Ectodermal cell (in vitro differentiated cells): ENCODE measurements at regions not wholly inside any gene's neighbourhood (a gene's known extent, or its start where the extent isn't known, plus 50 kb on each side); places are given as distances from the start of the nearest gene placed in this dataset.

Source experiments
- H3K27ac ChIP-seq: 2 replicates; pipeline ENCODE4 v1.7.0; 2013; ENCODE audit warnings: mild to moderate bottlenecking, low read depth, low read length; ENCODE audit not compliant: insufficient read depth, poor library complexity, severe bottlenecking
- H3K27me3 ChIP-seq: 2 replicates; pipeline ENCODE4 v1.7.0; 2013; ENCODE audit warnings: mild to moderate bottlenecking, low read length; ENCODE audit not compliant: insufficient read depth, control insufficient read depth, poor library complexity, severe bottlenecking
- H3K36me3 ChIP-seq: one replicate; pipeline ENCODE4 v1.7.0; 2013; ENCODE audit warnings: low read length; ENCODE audit not compliant: control insufficient read depth, insufficient read depth
- H3K4me1 ChIP-seq: one replicate; pipeline ENCODE4 v1.7.0; 2013; ENCODE audit warnings: low read length; ENCODE audit not compliant: control insufficient read depth, insufficient read depth
- H3K4me3 ChIP-seq: 2 replicates; pipeline ENCODE4 v1.7.0; 2013; ENCODE audit warnings: low read depth, low read length, control low read depth; ENCODE audit not compliant: insufficient read depth
- H3K9me3 ChIP-seq: 2 replicates; pipeline ENCODE4 v1.7.0; 2013; ENCODE audit warnings: mild to moderate bottlenecking, low read length, moderate library complexity; ENCODE audit not compliant: control insufficient read depth
- WGBS, 2 experiments: methylation state at CpG; one replicate each; pipeline ENCODE4 v1.1.7; 2013; ENCODE audit warnings: missing lambda C conversion rate in 2 of 2; 5-methylcytosine and 5-hydroxymethylcytosine counted together

- Histone ChIP-seq H3K4me3 (no peak overlapping the region), H3K9me3 (peaks cover 2% of the 10 kb centered on the region), H3K27ac (no peak overlapping the region), H3K27me3 (no peaks in the 10 kb centered on the region), H3K4me1 (no peaks in the 10 kb centered on the region), H3K36me3 (no peaks in the 10 kb centered on the region)
- 90 to 91% methylated on average over 2 of the region's 2 CpGs for WGBS, 2 experiments
These were observed 290.1 kb downstream of the SRBD1 start for GRCh38 chr2:45320956-45321355.

- Histone ChIP-seq H3K9me3 (peaks cover 2% of the 10 kb centered on the region), H3K4me3 (no peak overlapping the region), H3K36me3 (no peaks in the 10 kb centered on the region), H3K4me1 (no peaks in the 10 kb centered on the region), H3K27me3 (no peaks in the 10 kb centered on the region), H3K27ac (no peak overlapping the region)
- WGBS, 2 experiments = 84 to 86% methylated on average over 7 of the region's 7 CpGs
These were observed 291.2 kb downstream of the SRBD1 start for GRCh38 chr2:45319683-45320455.

GRCh38 chr2:45318686-45319085 is 292.4 kb downstream of the SRBD1 start:
- 64 to 68% methylated on average over 3 to 4 of the region's 4 CpGs for WGBS, 2 experiments
- Histone ChIP-seq H3K4me3 (no peak overlapping the region), H3K36me3 (no peaks in the 10 kb centered on the region)

GRCh38 chr2:45316576-45317338 is 294.3 kb downstream of the SRBD1 start:
- Histone ChIP-seq H3K9me3 (no peaks in the 10 kb centered on the region), H3K4me3 (no peak overlapping the region), H3K27me3 (no peaks in the 10 kb centered on the region), H3K27ac (no peak overlapping the region), H3K36me3 (no peaks in the 10 kb centered on the region), H3K4me1 (no peaks in the 10 kb centered on the region)
- WGBS, 2 experiments = 94 to 96% methylated on average over 10 of the region's 10 CpGs

More at GRCh38 chr2:45318686-45319085, 292.4 kb downstream of the SRBD1 start:
- Histone ChIP-seq H3K9me3 (no peaks in the 10 kb centered on the region), H3K4me1 (no peaks in the 10 kb centered on the region), H3K27me3 (no peaks in the 10 kb centered on the region), H3K27ac (no peak overlapping the region)

- Histone ChIP-seq H3K27me3 (no peaks in the 10 kb centered on the region), H3K4me1 (no peaks in the 10 kb centered on the region), H3K36me3 (no peaks in the 10 kb centered on the region), H3K27ac (no peak overlapping the region), H3K9me3 (no peaks in the 10 kb centered on the region), H3K4me3 (no peak overlapping the region)
- WGBS, 2 experiments = 91 to 100% methylated on average over 3 of the region's 3 CpGs
These were observed 295.2 kb downstream of the SRBD1 start for GRCh38 chr2:45315861-45316260.

- no peak overlapping the region for H3K27ac ChIP-seq
- no peaks in the 10 kb centered on the region for H3K4me1 ChIP-seq
- H3K36me3 ChIP-seq = no peaks in the 10 kb centered on the region
- no peak overlapping the region for H3K4me3 ChIP-seq
- H3K9me3 ChIP-seq = no peaks in the 10 kb centered on the region
- no peaks in the 10 kb centered on the region for H3K27me3 ChIP-seq
- 95 to 96% methylated on average over 7 of the region's 7 CpGs for WGBS, 2 experiments
These were observed 298.8 kb downstream of the SRBD1 start for GRCh38 chr2:45312275-45312674.

- no peaks in the 10 kb centered on the region for H3K9me3 ChIP-seq
- H3K27ac ChIP-seq = no peak overlapping the region
- 95 to 100% methylated on average over 1 of the region's 2 CpGs for WGBS, 2 experiments
- no peaks in the 10 kb centered on the region for H3K4me1 ChIP-seq
- H3K27me3 ChIP-seq = no peaks in the 10 kb centered on the region
- no peak overlapping the region for H3K4me3 ChIP-seq
- no peaks in the 10 kb centered on the region for H3K36me3 ChIP-seq
These were observed 299.5 kb downstream of the SRBD1 start for GRCh38 chr2:45311559-45311958.

GRCh38 chr2:45307147-45307546 is 297.9 kb upstream of the SIX2 start:
- no peak overlapping the region for H3K27ac ChIP-seq
- no peaks in the 10 kb centered on the region for H3K27me3 ChIP-seq
- H3K36me3 ChIP-seq = no peaks in the 10 kb centered on the region
- no peak overlapping the region for H3K4me3 ChIP-seq
- no peaks in the 10 kb centered on the region for H3K4me1 ChIP-seq
- 87 to 95% methylated on average over 9 to 11 of the region's 11 CpGs for WGBS, 2 experiments
- H3K9me3 ChIP-seq = no peaks in the 10 kb centered on the region

- Histone ChIP-seq H3K4me1 (no peaks in the 10 kb centered on the region), H3K9me3 (no peaks in the 10 kb centered on the region), H3K36me3 (no peaks in the 10 kb centered on the region), H3K4me3 (no peak overlapping the region), H3K27me3 (no peaks in the 10 kb centered on the region), H3K27ac (no peak overlapping the region)
- 77 to 81% methylated on average over 3 of the region's 3 CpGs for WGBS, 2 experiments
These were observed 296.3 kb upstream of the SIX2 start for GRCh38 chr2:45305599-45305998.

GRCh38 chr2:45303417-45304202 is 294.4 kb upstream of the SIX2 start:
- H3K4me3 ChIP-seq = no peak overlapping the region
- no peak overlapping the region for H3K27ac ChIP-seq
- no peaks in the 10 kb centered on the region for H3K27me3 ChIP-seq
- 91 to 92% methylated on average over 5 of the region's 5 CpGs for WGBS, 2 experiments
- no peaks in the 10 kb centered on the region for H3K9me3 ChIP-seq
- H3K4me1 ChIP-seq = no peaks in the 10 kb centered on the region
- no peaks in the 10 kb centered on the region for H3K36me3 ChIP-seq
